Liver (tissue), 7 donors: ENCODE measurements at regions not wholly inside any gene's neighbourhood (a gene's known extent, or its start where the extent isn't known, plus 50 kb on each side); places are given as distances from the start of the nearest gene placed in this dataset.

Experiments used
- DNase-seq: peaks from one replicate; pipeline ENCODE4 v3.0.0-alpha.2; 2017; ENCODE audit warnings: low spot score
- H3K27ac ChIP-seq, 2 donors: one replicate each; pipeline ENCODE4 v1.7.0; 2013; ENCODE audit warnings: inconsistent platforms in 2 of 2, low read length in 2 of 2, control low read depth in 1 of 2, low read depth in 1 of 2, mild to moderate bottlenecking in 1 of 2
- H3K27me3 ChIP-seq, 4 donors: one replicate each; pipeline versions ENCODE4 v1.6.1 to v1.7.0; 2013; ENCODE audit warnings: low read length in 3 of 4, inconsistent platforms in 1 of 4, mild to moderate bottlenecking in 1 of 4, moderate library complexity in 1 of 4; ENCODE audit not compliant: control insufficient read depth in 4 of 4, insufficient read depth in 4 of 4
- H3K36me3 ChIP-seq, 4 donors: one replicate each; pipeline versions ENCODE4 v1.6.1 to v1.7.0; 2013; ENCODE audit warnings: low read length in 3 of 4, mild to moderate bottlenecking in 3 of 4, low read depth in 1 of 4, moderate library complexity in 1 of 4; ENCODE audit not compliant: control insufficient read depth in 4 of 4, insufficient read depth in 3 of 4
- H3K4me1 ChIP-seq, 4 donors: one replicate each; pipeline versions ENCODE4 v1.6.1 to v1.7.0; 2013; ENCODE audit warnings: low read length in 3 of 4, mild to moderate bottlenecking in 3 of 4, moderate library complexity in 1 of 4; ENCODE audit not compliant: control insufficient read depth in 4 of 4, insufficient read depth in 4 of 4
- H3K4me3 ChIP-seq, 3 donors: one replicate each; pipeline versions ENCODE4 v1.6.1 to v1.7.0; 2013; ENCODE audit warnings: low read length in 3 of 3, control low read depth in 1 of 3, low read depth in 1 of 3, mild to moderate bottlenecking in 1 of 3
- H3K9ac ChIP-seq, 2 donors: one replicate each; pipeline ENCODE4 v1.7.0; 2013; ENCODE audit warnings: low read length in 2 of 2, mild to moderate bottlenecking in 2 of 2, moderate library complexity in 2 of 2, control low read depth in 1 of 2, low read depth in 1 of 2
- H3K9me3 ChIP-seq, 4 donors: one replicate each; pipeline versions ENCODE4 v1.6.1 to v1.7.0; 2013; ENCODE audit warnings: low read length in 3 of 4; ENCODE audit not compliant: control insufficient read depth in 4 of 4
- ATF3 ChIP-seq: IDR thresholded peaks from 2 replicates; pipeline ENCODE4 v1.6.1; 2016; ENCODE audit warnings: antibody characterized with exemption
- FOXA1 ChIP-seq: IDR thresholded peaks from 2 replicates; pipeline ENCODE4 v1.6.1; 2016; ENCODE audit warnings: antibody characterized with exemption
- FOXA2 ChIP-seq: IDR thresholded peaks from 2 replicates; pipeline ENCODE4 v1.6.1; 2016; ENCODE audit warnings: antibody characterized with exemption
- GABPA ChIP-seq, 2 donors: IDR thresholded peaks in 1 of 2; conservative IDR thresholded peaks in 1 of 2; 2 replicates each; pipeline ENCODE4 v1.6.1; 2016; ENCODE audit warnings: antibody characterized with exemption in 2 of 2, mild to moderate bottlenecking in 1 of 2, moderate library complexity in 1 of 2
- HNF4A ChIP-seq, 2 donors: conservative IDR thresholded peaks; 2 replicates each; pipeline ENCODE4 v1.6.1; 2016; ENCODE audit warnings: antibody characterized with exemption in 2 of 2, mild to moderate bottlenecking in 2 of 2
- HNF4G ChIP-seq: IDR thresholded peaks from 2 replicates; pipeline ENCODE4 v1.6.1; 2016; ENCODE audit warnings: antibody characterized with exemption
- JUND ChIP-seq, 2 donors: IDR thresholded peaks; 2 replicates each; pipeline ENCODE4 v1.6.1; 2016; ENCODE audit warnings: antibody characterized with exemption in 2 of 2
- MAX ChIP-seq: IDR thresholded peaks from 2 replicates; pipeline ENCODE4 v1.6.1; 2016; ENCODE audit warnings: antibody characterized with exemption
- NR2F2 ChIP-seq: IDR thresholded peaks from 2 replicates; pipeline ENCODE4 v1.6.1; 2016; ENCODE audit warnings: antibody characterized with exemption
- RAD21 ChIP-seq, 2 donors: IDR thresholded peaks; 2 replicates each; pipeline ENCODE4 v1.6.1; 2016; ENCODE audit warnings: antibody characterized with exemption in 2 of 2, mild to moderate bottlenecking in 2 of 2
- SP1 ChIP-seq: IDR thresholded peaks from 2 replicates; pipeline ENCODE4 v1.6.1; 2018; ENCODE audit warnings: antibody characterized with exemption, mild to moderate bottlenecking
- TAF1 ChIP-seq: conservative IDR thresholded peaks from 2 replicates; pipeline ENCODE4 v1.6.1; 2016; ENCODE audit warnings: antibody characterized with exemption, mild to moderate bottlenecking
- YY1 ChIP-seq: IDR thresholded peaks from 2 replicates; pipeline ENCODE4 v1.6.1; 2016; ENCODE audit warnings: antibody characterized with exemption, mild to moderate bottlenecking
- WGBS: extraction: QIAGEN DNeasy Blood & Tissue Kit; methylation state at CpG from one replicate; pipeline ENCODE4 v1.1.7; 2013; 5-methylcytosine and 5-hydroxymethylcytosine counted together
- TF ChIP-seq, protein P1 (sequence below): IDR thresholded peaks from 2 replicates; pipeline ENCODE4 v1.6.1; 2016; ENCODE audit warnings: antibody characterized with exemption
- TF ChIP-seq, protein P2 (sequence below): IDR thresholded peaks from 2 replicates; pipeline ENCODE4 v1.6.1; 2016; ENCODE audit warnings: antibody characterized with exemption, mild to moderate bottlenecking
- donor health status: healthy.
- donor health status: healthy.
- donor health status: healthy.
- donor health status: healthy.

- H3K9me3 ChIP-seq = no peaks in the 10 kb centered on the region
- H3K4me1 ChIP-seq = peaks cover 0 to 4% (median 1%) of the 10 kb centered on the region in 4 donors
- TF ChIP-seq HNF4G (no peak), SP1 (peak; percentile 21), RAD21 (IDR thresholded peaks at IDR 0.05) (peak; percentile 68 to 71), FOXA1 (no peak), HNF4A (conservative IDR thresholded peaks at IDR 0.05) (no peak), ATF3 (no peak)
- TF ChIP-seq, protein P1, sequence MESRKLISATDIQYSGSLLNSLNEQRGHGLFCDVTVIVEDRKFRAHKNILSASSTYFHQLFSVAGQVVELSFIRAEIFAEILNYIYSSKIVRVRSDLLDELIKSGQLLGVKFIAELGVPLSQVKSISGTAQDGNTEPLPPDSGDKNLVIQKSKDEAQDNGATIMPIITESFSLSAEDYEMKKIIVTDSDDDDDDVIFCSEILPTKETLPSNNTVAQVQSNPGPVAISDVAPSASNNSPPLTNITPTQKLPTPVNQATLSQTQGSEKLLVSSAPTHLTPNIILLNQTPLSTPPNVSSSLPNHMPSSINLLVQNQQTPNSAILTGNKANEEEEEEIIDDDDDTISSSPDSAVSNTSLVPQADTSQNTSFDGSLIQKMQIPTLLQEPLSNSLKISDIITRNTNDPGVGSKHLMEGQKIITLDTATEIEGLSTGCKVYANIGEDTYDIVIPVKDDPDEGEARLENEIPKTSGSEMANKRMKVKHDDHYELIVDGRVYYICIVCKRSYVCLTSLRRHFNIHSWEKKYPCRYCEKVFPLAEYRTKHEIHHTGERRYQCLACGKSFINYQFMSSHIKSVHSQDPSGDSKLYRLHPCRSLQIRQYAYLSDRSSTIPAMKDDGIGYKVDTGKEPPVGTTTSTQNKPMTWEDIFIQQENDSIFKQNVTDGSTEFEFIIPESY = no peak
- no peak overlapping the region for H3K27ac ChIP-seq
- DNase-seq = no peak
- no peaks in the 10 kb centered on the region for H3K27me3 ChIP-seq
- no peak overlapping the region for H3K4me3 ChIP-seq
- H3K36me3 ChIP-seq = no peaks in the 10 kb centered on the region
- H3K9ac ChIP-seq = no peak overlapping the region
- WGBS = 44% methylated on average over 5 of the region's 5 CpGs
Measured at GRCh38 chrX:40468033-40468846, 112.5 kb upstream of the ATP6AP2 start.

DNA sequence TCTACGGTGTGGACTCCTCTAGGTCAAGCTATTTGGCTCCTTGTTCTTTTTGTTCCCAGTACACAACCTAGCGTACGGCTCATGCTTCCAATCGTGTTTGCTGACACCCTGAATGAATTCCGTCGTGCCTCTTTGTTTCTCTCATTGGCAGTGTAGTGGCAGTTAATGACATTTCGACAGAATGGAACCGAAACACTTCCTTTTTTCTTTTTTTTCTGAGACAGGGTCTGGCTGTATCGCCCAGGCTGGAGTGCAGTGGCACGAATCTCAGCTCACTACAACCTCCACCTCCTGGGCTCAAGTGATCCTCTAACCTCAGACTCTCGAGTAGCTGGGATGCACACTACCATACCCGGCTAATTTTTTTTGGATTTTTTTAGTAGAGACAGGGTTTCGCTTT, 113.3 kb upstream of the ATP6AP2 start:
- Histone ChIP-seq H3K36me3 (no peaks in the 10 kb centered on the region), H3K27ac (no peak overlapping the region), H3K9ac (no peak overlapping the region), H3K4me3 (no peak overlapping the region), H3K9me3 (no peaks in the 10 kb centered on the region), H3K27me3 (no peaks in the 10 kb centered on the region), H3K4me1 (peaks cover 0 to 4% (median 1%) of the 10 kb centered on the region in 4 donors)
- no peak for DNase-seq
- TF ChIP-seq TAF1 (no peak), GABPA (IDR thresholded peaks at IDR 0.05 in 1 of 2, conservative IDR thresholded peaks at IDR 0.05 in 1 of 2) (no peak), MAX (no peak), NR2F2 (no peak)
- 89% methylated on average over 13 of the region's 13 CpGs for WGBS

DNA sequence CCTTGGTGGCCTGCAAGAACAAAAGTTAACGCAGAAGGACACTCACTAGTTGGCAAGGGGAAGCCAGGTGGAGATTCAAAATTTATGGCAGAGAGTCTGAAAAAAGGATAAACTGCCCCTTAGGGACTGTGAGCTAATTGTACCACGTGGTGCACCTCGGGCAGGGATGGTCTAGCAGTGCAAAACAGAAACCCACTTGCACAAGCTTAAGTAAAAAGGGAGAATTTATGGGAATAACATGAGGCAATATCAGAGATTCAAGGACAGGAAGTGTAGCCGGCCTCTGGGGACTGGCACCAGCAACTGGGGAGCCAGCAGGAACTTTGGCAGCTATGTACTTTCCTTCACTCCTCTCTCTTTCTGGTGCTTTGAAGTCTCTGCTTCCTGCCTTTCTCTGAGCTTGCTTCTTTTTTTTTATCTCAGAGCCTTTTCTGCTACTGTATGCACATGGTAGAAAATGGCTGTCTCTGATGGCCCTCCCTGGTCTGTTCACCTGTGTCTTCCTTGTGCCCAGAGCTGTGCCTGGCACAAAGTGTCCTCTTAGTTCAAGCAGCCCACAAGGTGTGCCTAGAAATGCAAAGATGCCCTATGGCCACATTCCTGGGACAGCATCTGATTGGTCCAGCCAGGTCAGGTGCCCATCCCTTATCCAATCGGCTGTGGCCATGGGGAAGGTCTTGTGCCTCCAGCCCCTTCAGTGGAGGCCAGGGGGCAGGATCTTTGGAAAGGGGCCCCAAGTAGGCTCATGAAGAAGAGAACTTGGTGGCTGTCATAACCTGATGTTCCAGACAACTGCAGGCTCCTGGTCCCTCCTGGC, 114.8 kb upstream of the ATP6AP2 start:
- Histone ChIP-seq H3K27ac (no peak overlapping the region), H3K4me1 (no peaks in the 10 kb centered on the region), H3K9ac (no peak overlapping the region), H3K36me3 (no peaks in the 10 kb centered on the region), H3K27me3 (no peaks in the 10 kb centered on the region), H3K9me3 (no peaks in the 10 kb centered on the region), H3K4me3 (no peak overlapping the region)
- no peak for DNase-seq
- WGBS = 72% methylated on average over 5 of the region's 5 CpGs
- no peak for TF ChIP-seq JUND (IDR thresholded peaks at IDR 0.05)
- TF ChIP-seq RAD21 (IDR thresholded peaks at IDR 0.05) = no peak
- TF ChIP-seq, protein P2, sequence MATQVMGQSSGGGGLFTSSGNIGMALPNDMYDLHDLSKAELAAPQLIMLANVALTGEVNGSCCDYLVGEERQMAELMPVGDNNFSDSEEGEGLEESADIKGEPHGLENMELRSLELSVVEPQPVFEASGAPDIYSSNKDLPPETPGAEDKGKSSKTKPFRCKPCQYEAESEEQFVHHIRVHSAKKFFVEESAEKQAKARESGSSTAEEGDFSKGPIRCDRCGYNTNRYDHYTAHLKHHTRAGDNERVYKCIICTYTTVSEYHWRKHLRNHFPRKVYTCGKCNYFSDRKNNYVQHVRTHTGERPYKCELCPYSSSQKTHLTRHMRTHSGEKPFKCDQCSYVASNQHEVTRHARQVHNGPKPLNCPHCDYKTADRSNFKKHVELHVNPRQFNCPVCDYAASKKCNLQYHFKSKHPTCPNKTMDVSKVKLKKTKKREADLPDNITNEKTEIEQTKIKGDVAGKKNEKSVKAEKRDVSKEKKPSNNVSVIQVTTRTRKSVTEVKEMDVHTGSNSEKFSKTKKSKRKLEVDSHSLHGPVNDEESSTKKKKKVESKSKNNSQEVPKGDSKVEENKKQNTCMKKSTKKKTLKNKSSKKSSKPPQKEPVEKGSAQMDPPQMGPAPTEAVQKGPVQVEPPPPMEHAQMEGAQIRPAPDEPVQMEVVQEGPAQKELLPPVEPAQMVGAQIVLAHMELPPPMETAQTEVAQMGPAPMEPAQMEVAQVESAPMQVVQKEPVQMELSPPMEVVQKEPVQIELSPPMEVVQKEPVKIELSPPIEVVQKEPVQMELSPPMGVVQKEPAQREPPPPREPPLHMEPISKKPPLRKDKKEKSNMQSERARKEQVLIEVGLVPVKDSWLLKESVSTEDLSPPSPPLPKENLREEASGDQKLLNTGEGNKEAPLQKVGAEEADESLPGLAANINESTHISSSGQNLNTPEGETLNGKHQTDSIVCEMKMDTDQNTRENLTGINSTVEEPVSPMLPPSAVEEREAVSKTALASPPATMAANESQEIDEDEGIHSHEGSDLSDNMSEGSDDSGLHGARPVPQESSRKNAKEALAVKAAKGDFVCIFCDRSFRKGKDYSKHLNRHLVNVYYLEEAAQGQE = no peak
- TF ChIP-seq ATF3 = no peak
- TF ChIP-seq YY1 = no peak
- TF ChIP-seq MAX = no peak
- no peak for TF ChIP-seq HNF4G
- TF ChIP-seq, protein P1 = no peak
- TF ChIP-seq FOXA1 = no peak
- TF ChIP-seq GABPA (IDR thresholded peaks at IDR 0.05 in 1 of 2, conservative IDR thresholded peaks at IDR 0.05 in 1 of 2) = no peak
- TF ChIP-seq HNF4A (conservative IDR thresholded peaks at IDR 0.05) = no peak
- TF ChIP-seq SP1 = no peak
- no peak for TF ChIP-seq FOXA2
